Spleen (tissue), 7 donors: ENCODE measurements at regions not wholly inside any gene's neighbourhood (a gene's known extent, or its start where the extent isn't known, plus 50 kb on each side); places are given as distances from the start of the nearest gene placed in this dataset.

Experiments
- CTCF ChIP-seq, 11 experiments: fragments of 200-600 bp in 7 of 11; fragments of 450-650 bp in 4 of 11; sonication (generic) in 4 of 11; IDR thresholded peaks in 8 of 11; conservative IDR thresholded peaks in 3 of 11; 1 replicate in 7 of 11; 2 replicates in 4 of 11; pipeline versions ENCODE4 v1.4.0 to v1.8.0; 2016 to 2021; ENCODE audit warnings: antibody characterized with exemption in 11 of 11, inconsistent platforms in 4 of 11, mild to moderate bottlenecking in 1 of 11
- POLR2A ChIP-seq, 3 donors: fragments of 450-650 bp; IDR thresholded peaks; one replicate each; pipeline ENCODE4 v1.5.1; 2017; ENCODE audit warnings: antibody characterized with exemption in 3 of 3, mild to moderate bottlenecking in 1 of 3
- donor health status: DM: no; HTN: no; CAD: no; lungs with moderate emphysema.
- donor health status: DM: no; HTN: no; CAD: no.
- donor health status: DM: no; HTN: no; CAD: no.

- TF ChIP-seq CTCF (IDR thresholded peaks at IDR 0.05 in 8 of 11, conservative IDR thresholded peaks at IDR 0.05 in 3 of 11) (no peak), POLR2A (IDR thresholded peaks at IDR 0.05) (no peak)
These were observed 1061.0 kb downstream of the ADGRL2 start for GRCh38 chr1:82861749-82862148.
